Parathyroid adenoma (tissue), 2 donors: ENCODE measurements at regions not wholly inside any gene's neighbourhood (a gene's known extent, or its start where the extent isn't known, plus 50 kb on each side); places are given as distances from the start of the nearest gene placed in this dataset.

ENCODE experiments used
- H2AFZ ChIP-seq: fragments of 300-600 bp; sonication (generic); one replicate; pipeline ENCODE4 v1.7.0; 2017; ENCODE audit warnings: antibody characterized with exemption, mild to moderate bottlenecking
- H3K27ac ChIP-seq: fragments of 300-600 bp; sonication (generic); one replicate; pipeline ENCODE4 v1.7.0; 2017
- H3K27me3 ChIP-seq: fragments of 300-600 bp; sonication (generic); one replicate; pipeline ENCODE4 v1.7.0; 2017; ENCODE audit warnings: low read length; ENCODE audit not compliant: control insufficient read depth, insufficient read depth
- H3K36me3 ChIP-seq: fragments of 300-600 bp; sonication (generic); one replicate; pipeline ENCODE4 v1.7.0; 2017; ENCODE audit warnings: low read length; ENCODE audit not compliant: control insufficient read depth, insufficient read depth
- H3K4me1 ChIP-seq: fragments of 300-600 bp; sonication (generic); one replicate; pipeline ENCODE4 v1.7.0; 2017; ENCODE audit warnings: control low read depth
- H3K4me2 ChIP-seq: fragments of 300-600 bp; sonication (generic); one replicate; pipeline ENCODE4 v1.7.0; 2017; ENCODE audit warnings: low read length
- H3K4me3 ChIP-seq: fragments of 300-600 bp; sonication (generic); one replicate; pipeline ENCODE4 v1.7.0; 2017; ENCODE audit warnings: low read depth, low read length
- H3K79me2 ChIP-seq: fragments of 300-600 bp; sonication (generic); one replicate; pipeline ENCODE4 v1.7.0; 2017; ENCODE audit warnings: control low read depth
- H3K9ac ChIP-seq: fragments of 300-600 bp; sonication (generic); one replicate; pipeline ENCODE4 v1.7.0; 2017; ENCODE audit warnings: mild to moderate bottlenecking
- H3K9me3 ChIP-seq: fragments of 300-600 bp; sonication (generic); one replicate; pipeline ENCODE4 v1.7.0; 2017; ENCODE audit warnings: low read length; ENCODE audit not compliant: control insufficient read depth
- TF ChIP-seq, protein P1 (sequence below): fragments of 300-600 bp; sonication (generic); IDR thresholded peaks from one replicate; pipeline ENCODE4 v1.7.0; 2017; ENCODE audit warnings: antibody characterized with exemption, mild to moderate bottlenecking
- donor health status: primary hyperparathyroidism.

DNA sequence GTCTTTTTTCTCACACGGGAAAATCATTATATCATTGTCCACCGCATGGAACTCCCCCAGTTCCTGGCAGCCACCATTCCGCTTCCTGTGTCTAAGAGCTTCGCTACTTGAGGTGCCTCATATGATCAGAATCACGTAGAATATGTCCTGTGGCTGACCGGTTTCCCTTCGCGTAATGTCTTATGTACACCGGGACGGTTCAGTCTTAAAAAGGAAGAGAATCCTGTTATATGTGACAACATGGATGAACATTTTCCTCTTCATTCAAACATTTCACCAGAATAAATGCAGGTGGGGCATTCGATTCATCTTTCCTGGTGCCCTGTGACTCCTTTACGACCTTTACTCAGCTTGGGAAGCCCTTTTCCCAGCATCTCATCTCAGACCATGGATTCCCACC is 131.7 kb upstream of the TWIST2 start:
- H3K4me2 ChIP-seq = no peak overlapping the region
- H3K4me3 ChIP-seq = no peak overlapping the region
- H3K79me2 ChIP-seq = no peaks in the 10 kb centered on the region
- H3K9me3 ChIP-seq = no peaks in the 10 kb centered on the region
- no peaks in the 10 kb centered on the region for H3K4me1 ChIP-seq
- H3K27ac ChIP-seq = no peak overlapping the region
- H3K36me3 ChIP-seq = no peaks in the 10 kb centered on the region
- no peak overlapping the region for H3K9ac ChIP-seq
- H2AFZ ChIP-seq = no peak overlapping the region
- no peaks in the 10 kb centered on the region for H3K27me3 ChIP-seq
- TF ChIP-seq, protein P1, sequence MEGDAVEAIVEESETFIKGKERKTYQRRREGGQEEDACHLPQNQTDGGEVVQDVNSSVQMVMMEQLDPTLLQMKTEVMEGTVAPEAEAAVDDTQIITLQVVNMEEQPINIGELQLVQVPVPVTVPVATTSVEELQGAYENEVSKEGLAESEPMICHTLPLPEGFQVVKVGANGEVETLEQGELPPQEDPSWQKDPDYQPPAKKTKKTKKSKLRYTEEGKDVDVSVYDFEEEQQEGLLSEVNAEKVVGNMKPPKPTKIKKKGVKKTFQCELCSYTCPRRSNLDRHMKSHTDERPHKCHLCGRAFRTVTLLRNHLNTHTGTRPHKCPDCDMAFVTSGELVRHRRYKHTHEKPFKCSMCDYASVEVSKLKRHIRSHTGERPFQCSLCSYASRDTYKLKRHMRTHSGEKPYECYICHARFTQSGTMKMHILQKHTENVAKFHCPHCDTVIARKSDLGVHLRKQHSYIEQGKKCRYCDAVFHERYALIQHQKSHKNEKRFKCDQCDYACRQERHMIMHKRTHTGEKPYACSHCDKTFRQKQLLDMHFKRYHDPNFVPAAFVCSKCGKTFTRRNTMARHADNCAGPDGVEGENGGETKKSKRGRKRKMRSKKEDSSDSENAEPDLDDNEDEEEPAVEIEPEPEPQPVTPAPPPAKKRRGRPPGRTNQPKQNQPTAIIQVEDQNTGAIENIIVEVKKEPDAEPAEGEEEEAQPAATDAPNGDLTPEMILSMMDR = no peak

DNA sequence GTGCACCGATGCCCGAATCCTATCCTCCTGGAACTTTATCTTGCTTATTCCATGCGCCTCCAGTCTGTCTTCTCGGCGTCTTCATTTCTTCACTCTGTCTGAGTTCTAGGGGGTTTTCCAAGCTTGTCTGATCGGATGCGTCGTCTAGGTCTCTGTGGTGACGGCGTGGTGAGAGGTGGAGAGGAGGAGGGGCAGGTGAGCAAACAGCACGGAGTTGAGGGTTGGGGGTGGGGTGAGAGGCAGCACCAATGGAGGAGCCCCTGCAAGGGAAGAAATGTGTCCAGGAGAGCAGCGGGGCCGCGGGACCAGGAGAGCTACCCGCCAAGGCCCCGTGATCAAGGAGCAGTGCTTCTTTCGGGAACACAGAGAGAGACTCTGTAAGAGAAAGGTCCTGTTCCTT is 131.3 kb upstream of the TWIST2 start:
- H3K79me2 ChIP-seq = no peaks in the 10 kb centered on the region
- no peak overlapping the region for H3K4me3 ChIP-seq
- H3K4me2 ChIP-seq = no peak overlapping the region
- no peaks in the 10 kb centered on the region for H3K4me1 ChIP-seq
- no peaks in the 10 kb centered on the region for H3K36me3 ChIP-seq
- no peaks in the 10 kb centered on the region for H3K27me3 ChIP-seq
- TF ChIP-seq, protein P1 = no peak
- H3K27ac ChIP-seq = no peak overlapping the region
- no peak overlapping the region for H3K9ac ChIP-seq
- H3K9me3 ChIP-seq = no peaks in the 10 kb centered on the region
- no peak overlapping the region for H2AFZ ChIP-seq

DNA sequence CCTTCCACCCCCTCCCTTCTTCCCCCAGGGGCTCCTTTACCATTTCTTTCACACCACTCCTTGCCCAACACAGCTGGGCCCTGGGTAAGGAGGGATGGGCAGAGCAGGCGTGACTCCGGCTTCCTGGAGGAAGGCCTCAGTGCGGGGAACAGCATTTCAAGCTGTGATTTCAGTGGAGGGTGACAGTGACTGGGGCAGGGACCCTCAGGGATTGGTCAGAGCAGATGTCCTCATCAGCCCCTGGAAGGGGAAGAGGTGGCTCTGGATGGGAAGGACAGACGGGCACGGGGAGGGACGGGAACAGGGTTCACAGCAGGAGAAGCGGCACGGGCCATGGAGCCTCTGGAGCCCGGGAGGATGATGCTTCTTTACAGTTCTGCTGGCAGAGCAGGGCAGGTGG is 130.8 kb upstream of the TWIST2 start:
- no peak overlapping the region for H3K27ac ChIP-seq
- no peaks in the 10 kb centered on the region for H3K36me3 ChIP-seq
- no peak overlapping the region for H3K4me3 ChIP-seq
- H3K27me3 ChIP-seq = no peaks in the 10 kb centered on the region
- no peak overlapping the region for H2AFZ ChIP-seq
- no peak overlapping the region for H3K4me2 ChIP-seq
- H3K9ac ChIP-seq = no peak overlapping the region
- H3K9me3 ChIP-seq = no peaks in the 10 kb centered on the region
- H3K4me1 ChIP-seq = no peaks in the 10 kb centered on the region
- TF ChIP-seq, protein P1 = no peak
- no peaks in the 10 kb centered on the region for H3K79me2 ChIP-seq

DNA sequence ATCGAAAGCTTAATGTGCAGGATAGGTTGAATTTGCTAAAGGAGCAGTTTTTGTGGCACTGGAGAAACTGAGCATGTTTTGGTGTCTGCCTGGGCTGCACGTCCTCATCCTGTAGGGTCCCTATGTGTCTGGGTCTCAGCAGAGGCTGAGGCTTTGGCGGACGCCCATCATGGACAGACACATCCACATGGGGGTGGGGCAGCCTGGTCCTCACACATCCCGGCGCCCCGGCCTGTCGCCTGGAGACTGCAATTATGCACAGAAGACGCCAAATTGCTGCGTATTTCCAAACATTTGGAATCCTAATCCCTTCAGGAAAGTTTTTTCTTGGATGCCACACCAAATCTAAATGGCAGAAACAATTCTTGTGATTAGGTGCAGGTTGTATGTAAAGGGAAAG is 128.2 kb upstream of the TWIST2 start:
- H3K4me1 ChIP-seq = no peaks in the 10 kb centered on the region

DNA sequence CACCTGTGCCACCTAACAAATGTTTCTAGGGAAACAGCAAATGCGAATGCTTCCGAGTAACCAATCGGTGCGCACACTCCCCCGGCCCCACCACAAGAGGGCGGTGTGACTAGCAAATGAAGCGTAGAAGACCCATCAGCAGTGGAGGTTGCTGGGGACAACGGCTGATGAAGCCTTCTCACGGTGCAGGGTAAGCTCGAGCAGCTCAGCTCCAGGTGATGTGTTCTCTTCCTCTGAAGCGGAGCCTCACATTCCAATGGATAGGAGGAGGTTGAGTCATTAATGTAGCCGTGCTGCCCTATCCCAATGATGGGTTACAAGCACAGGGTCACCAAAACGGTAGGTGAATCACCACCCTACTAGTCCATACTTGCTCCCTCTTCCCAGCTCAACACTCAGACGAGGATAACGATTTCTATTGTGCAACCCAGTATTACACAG is 127.6 kb upstream of the TWIST2 start:
- Histone ChIP-seq H3K9ac (no peak overlapping the region), H3K4me1 (no peaks in the 10 kb centered on the region), H3K27me3 (no peaks in the 10 kb centered on the region), H3K27ac (no peak overlapping the region), H3K4me3 (no peak overlapping the region), H3K9me3 (no peaks in the 10 kb centered on the region), H2AFZ (no peak overlapping the region), H3K36me3 (no peaks in the 10 kb centered on the region), H3K4me2 (no peak overlapping the region), H3K79me2 (no peaks in the 10 kb centered on the region)
- TF ChIP-seq, protein P1 = no peak

More for the DNA sequence above, 128.2 kb upstream of the TWIST2 start:
- H3K4me3 ChIP-seq = no peak overlapping the region
- no peak overlapping the region for H3K9ac ChIP-seq
- H3K36me3 ChIP-seq = no peaks in the 10 kb centered on the region
- no peak overlapping the region for H2AFZ ChIP-seq
- no peaks in the 10 kb centered on the region for H3K79me2 ChIP-seq
- H3K9me3 ChIP-seq = no peaks in the 10 kb centered on the region
- no peaks in the 10 kb centered on the region for H3K27me3 ChIP-seq
- no peak overlapping the region for H3K4me2 ChIP-seq
- TF ChIP-seq, protein P1 = no peak
- no peak overlapping the region for H3K27ac ChIP-seq
